IPS DF 4.7 (cell line): ENCODE measurements at regions not wholly inside any gene's neighbourhood (a gene's known extent, or its start where the extent isn't known, plus 50 kb on each side); places are given as distances from the start of the nearest gene placed in this dataset.

Source experiments
- DNase-seq: peaks from one replicate; pipeline ENCODE4 v3.0.0-alpha.2; 2013; ENCODE audit warnings: low spot score; ENCODE audit errors: extremely low read depth

DNA sequence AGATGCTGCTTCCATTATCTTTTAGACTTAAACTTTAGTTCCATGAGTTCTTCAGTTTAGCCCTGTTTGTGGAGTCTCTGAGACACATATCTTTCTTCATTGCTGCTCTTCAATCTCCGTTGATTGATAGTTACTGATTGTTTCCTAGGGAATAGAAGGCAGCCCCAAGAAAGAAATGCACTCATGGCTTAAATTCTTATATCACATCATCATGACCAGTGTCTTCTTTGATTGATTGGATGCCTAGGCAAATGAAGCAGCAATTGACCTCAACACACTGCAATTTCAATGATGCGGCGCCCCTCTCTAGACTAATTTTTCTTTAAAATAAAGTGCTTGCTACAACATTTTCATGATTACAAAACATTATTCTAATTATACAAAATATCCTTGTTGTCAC, 576.5 kb upstream of the VSTM2A start:
- no peak for DNase-seq

DNA sequence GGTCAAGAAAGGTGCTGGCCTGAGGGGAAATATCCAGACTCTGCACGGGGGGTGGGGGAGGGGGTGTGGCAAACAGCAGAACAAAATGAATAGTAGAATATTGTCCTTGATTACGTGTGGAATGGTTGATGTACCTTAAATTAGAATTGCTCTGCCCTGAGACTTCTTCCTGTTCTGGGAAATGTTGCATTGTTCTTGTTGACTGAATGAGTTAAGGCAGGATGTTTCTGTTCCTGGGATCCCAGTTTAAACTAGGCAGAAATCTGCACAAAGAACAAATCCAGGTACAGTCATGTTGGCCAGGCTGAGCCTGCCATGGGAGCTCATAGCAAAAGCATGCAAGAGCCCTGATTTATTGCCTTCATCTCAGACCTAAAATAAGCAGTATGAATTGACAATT, 558.7 kb upstream of the VSTM2A start:
- no peak for DNase-seq

DNA sequence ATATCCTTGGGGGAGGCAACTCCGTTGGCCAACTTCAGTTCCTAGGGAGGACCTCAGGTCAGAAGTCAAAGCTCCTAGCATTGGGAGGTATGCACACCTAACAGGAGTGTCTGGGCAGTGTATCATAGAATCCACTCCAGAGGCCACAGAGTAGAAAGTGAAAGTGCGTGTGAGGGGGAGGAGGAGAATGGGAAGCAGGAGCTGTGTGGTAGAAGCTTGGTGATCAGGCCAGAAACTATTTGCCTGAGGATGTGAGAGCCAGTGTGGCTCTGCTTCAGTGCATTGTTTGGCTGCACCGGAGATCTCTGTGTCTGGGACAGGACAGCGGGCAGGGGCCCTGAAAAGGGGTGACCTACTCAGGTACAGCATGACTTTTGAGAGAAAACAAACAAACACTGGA, 557.4 kb upstream of the VSTM2A start:
- DNase-seq = no peak

DNA sequence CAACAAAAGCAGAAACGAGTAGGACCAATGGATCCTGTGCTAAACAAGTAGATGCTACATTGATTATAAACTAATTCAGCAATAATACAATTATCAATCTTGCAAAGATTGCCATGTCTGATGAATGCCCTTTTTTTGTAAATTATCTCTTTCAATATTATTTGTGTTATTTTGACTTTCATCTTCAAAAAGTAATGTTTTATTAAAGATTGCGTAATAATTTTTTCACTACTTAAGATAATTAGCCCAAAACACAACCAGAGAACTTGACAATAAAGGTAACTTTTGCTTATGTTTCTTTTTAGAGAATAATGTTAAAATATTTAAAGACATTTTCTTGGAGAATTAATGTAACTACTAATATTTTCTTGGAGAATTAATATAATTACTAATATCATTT, 553.8 kb upstream of the VSTM2A start:
- no peak for DNase-seq

DNA sequence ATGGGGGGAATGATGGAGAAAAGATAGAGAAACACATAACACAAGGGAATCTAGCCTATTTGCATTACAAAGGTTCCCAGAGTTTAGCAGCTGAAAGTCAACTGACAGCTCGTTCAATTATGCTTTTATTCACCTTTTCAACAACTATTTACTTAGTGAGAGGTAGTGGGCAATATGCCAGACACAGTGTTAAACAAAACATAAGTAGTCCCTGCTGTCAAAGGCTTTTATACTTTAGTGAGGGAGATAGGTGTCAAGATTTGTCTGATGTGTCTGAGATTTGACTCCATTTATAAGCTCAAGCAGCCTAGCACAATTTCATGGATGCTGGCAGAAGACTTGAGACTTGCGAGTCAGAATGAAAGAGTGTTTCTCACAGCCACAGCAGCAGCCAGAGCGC, 549.0 kb upstream of the VSTM2A start:
- DNase-seq = no peak

DNA sequence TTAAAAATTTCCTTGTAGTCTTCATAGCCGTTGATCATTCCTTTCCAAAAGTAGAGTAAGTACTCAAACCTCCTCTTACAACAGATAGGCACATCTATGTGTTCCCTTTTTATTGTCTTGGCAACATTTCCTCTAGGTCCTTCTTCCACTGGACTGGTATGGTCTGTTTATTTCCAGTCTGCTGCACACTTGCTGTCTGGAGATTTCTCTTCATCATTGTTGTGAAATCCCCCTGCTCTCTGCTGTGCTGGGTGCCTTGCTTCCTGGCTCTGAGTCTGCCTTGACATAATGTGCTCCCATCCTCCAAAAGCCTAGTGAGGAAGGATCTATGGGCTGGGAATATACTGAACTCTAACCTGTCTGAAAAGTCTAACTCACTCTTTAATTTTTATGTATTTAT, 545.3 kb upstream of the VSTM2A start:
- no peak for DNase-seq

DNA sequence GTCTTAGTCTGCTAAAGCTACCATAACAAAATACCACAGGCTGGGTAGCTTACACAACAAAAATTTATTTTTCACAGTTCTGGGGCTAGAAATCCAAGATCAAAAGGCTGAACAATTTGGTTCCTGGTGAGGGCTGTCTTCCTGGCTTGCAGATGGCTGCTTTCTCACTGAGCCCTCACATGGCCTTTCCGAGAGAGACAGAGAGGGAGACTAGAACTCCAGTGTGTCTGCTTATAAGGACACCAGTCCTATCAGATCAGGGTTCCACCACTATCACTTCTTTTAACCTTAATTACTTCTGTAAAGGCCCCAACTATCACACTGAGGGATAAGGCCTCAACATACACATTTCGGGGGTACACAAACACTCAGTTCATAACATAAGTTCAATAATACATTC, 527.4 kb upstream of the VSTM2A start:
- DNase-seq = no peak

DNA sequence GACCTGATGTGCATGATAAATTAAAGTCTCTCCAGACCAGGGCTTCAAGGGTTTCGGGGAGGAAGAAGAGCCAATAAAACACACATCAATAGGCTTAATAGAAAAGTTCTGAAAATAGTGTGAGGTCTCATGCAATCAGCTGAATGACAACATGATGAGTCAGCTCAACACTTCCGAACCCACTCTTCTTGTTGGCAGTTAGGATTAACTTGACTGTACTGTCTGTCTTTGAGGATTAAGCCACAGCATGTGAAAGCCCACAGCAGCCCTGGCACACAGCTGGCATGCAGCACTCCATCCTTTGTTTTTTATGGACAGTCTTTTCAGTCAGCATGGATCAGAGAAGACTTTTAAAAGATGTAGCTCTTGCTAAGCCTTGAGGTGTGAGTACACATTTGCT, 526.9 kb upstream of the VSTM2A start:
- no peak for DNase-seq

DNA sequence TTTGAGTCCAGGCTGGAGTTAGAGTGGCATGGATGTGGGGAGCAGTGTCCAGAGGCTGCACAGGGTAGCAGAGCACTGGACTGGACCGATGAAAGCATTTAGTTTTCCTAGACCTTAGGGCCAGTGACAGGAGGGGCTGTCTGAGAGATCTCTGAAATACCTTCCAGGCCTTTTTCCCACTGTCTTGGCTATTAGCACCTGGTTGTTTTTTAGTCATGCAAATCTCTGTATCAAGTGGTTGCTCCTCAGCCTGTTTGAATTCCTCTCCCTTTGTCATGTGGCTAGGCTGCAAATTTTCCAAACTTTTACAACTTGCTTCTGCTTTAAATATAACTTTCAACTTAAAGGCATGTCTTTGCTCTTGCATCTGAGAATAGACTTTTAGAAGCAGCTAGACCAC, 504.3 kb upstream of the VSTM2A start:
- DNase-seq = no peak

DNA sequence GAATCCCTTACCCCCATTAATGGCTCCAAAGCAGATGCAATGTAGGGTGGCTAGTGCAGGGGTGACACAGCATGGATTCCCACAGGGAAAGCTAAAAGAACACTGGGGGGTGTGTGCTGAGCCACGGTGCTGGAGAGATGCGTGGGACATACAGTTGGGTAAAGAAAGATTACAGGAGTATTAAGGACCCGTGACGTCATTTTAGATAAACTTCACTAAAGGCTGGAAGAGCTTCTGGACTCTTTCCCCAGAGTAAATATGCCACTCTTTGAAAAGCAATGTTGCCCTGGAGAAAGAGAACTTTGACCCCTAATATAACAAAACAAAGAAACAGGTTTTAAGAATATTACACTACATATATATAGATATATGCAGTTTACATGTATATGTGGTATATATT, 481.5 kb upstream of the VSTM2A start:
- no peak for DNase-seq

DNA sequence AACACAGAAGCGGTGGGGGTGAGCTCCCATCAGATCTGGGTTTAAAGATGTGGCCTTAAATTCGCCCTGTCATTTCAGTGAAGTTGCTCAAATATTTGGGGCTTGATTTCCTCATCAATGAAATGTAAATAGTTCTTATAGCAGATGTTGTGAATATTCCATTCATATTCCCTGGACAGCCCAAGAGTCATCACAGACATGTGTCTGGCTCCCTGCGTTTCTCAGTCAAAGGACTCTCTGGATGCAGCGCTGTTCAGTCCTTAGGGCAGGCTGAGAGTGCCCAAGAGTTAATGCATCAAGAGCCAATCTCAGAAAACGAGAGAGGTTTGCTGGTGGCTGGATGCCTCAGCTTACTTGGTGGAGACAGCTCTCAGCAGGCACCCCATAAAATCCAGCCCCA, 475.5 kb upstream of the VSTM2A start:
- DNase-seq = no peak

DNA sequence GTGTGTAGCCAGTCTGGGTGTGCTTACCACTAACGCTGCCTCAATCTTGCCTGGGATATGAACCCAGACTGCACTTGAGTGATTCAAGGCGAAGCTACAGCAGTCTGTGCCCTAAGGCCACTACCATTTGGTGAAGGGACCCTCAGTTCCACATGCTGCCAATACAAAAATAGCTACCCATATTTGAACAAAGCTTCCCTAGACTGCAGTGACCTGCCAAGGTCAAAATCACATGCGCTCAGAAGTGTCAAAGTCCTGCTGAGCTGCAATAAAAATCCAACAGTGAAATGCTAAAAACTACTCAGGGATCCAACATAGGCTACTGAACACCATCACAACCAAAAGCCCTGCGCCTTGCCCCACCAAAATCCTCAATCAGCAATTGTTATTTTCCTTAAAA, 472.3 kb upstream of the VSTM2A start:
- no peak for DNase-seq

DNA sequence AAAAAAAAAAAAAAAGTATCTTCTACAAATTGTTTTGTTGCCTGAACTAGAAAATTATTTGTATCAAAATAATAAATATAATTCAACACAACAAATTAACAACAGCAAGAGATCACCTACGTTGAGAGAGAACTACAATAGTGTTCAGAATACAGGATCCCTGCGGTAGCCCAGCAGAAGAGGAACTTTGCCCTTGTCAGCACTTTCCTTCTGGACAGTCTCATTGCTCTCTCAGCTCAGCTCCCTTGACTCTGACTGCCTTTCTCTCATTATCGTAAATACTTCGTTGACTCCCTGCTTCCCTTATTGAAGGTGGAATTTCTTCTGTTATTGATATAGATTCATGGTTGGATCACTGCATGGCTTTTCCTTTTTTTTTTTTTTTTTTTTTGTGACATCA, 469.5 kb upstream of the VSTM2A start:
- no peak for DNase-seq

DNA sequence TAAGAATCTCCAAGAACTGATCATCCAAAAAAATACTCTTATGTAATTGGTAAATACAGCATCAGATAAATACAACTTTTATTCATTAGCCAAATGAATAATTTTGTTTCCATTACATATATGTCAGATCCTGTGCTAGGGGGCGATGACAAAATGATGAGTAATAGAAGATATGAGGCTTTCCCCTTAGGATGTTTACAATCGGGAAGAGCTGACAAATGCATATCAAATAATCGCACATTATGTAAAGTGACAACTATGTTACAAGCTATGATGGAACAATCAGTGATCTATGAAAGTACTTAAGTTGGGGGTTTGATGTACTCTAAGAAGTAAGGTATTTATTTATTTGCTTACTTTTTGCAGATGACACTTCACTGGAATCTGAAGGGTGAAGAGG, 465.6 kb upstream of the VSTM2A start:
- DNase-seq = no peak

DNA sequence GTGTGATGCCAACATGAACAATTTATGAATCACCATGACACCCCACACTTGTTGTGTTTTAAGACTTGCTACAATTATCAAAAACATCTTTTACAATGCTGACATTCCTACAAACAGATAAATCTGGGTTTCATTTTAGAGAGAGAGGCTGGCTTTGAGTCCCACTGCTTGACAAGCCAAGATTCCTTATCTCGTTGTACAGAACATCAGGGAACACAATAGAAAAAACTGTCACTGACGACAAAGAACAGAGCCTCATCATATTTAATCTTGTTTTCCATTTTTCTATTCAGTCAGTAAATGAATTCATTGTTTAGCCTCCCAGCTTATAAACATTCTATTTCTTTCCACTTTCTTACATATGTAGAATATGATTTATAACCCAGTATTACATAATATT, 461.6 kb upstream of the VSTM2A start:
- DNase-seq = no peak

DNA sequence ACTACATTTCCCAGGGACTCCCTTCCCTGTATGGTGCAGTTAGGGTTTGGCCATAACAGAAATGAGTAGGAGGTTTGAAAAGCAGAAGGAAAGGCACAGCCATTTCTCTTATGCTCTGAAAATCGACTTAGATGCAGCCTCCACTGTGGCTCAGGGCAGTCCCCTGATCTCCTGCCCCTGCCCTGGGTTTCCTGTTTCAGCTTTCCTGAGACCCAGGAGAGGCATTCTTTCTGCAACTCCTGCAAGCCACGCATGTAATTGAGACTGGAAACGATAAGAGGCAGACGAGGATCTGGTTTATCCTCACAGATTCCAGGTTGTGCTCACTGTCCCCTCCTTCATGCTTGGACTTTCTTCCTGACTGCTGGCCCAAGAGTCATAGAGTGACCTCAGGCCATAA, 461.2 kb upstream of the VSTM2A start:
- no peak for DNase-seq

DNA sequence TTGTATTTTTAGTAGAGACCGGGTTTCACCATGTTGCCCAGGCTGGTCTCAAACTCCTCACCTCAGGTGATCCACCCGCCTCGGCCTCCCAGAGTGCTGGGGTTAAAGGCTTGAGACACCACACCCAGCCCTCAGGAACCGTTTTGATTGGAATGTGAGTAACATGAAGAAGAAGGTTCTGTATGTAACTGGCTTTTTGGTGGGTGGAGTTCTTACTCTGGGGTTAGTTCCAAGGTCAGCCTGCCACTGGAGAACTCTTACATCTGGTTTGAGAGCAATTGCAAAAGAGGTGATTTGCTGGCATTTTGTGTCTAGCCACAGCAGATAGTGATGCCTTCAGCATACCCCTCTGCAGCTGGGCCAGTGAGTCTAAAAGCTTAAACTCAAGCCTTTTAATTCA, 457.8 kb upstream of the VSTM2A start:
- no peak for DNase-seq

DNA sequence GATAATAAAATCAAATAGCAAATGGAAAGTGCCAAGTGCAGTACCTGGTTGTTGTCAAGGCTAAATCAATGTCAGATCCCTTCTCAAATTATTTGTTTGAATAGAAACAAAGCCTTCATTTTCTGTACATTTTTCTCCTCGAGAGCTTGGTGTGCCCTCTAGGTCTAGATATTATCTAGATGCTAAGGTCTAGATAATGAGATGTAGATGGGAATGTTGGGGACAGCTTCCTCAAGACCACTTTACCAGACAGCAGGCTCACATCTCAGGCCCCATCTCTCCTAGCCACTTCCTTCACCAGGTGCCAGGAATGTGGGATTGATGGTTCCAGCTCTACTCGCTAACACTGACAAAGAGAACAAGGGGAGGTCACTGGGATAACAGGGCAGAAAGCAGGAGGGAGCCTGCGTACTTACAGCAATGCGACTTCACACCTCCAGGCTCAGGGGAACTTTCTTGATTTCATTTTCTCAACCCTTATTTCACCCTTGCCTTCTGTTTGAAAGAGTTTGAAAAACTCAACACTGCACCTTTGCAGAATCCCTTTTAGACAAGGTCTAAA, 451.4 kb upstream of the VSTM2A start:
- DNase-seq = peak; percentile 16

DNA sequence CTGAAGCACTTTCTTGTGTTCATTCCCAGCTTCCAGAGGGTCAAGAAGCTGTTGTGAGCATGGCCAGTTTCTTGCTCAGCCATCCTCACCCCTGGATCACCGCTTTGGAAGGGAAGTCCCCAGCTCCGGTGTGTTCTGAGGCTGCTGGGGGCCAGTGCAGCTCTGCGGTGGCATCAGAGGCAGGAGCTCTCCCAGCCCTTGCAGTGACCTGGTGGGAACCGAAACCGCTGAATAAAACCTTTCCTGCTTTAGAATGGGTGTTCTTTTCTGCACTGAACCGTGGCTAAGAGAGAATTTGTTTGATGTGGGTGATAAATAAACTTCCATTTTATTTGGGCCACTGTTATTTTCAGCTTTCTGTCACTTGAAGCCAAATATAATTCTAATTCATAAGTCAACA, 450.9 kb upstream of the VSTM2A start:
- no peak for DNase-seq

DNA sequence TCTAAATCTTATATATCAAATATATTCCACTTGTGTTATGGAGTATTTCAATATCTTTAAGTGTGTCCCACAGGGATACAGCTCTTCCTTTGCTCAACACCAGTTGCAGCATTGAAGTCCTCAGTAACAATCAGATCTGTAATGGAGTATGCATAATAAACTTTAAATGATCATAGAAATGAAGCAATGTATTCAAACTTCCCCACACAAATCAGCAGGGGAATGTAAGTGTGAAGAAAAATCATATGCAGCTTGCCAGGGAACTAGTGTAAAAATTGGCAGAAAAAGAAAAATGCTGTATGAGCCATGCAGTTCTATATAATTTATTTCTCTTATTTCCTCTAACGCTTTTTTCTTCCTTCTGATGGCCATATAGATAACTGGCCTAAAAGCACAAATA, 444.3 kb upstream of the VSTM2A start:
- no peak for DNase-seq

DNA sequence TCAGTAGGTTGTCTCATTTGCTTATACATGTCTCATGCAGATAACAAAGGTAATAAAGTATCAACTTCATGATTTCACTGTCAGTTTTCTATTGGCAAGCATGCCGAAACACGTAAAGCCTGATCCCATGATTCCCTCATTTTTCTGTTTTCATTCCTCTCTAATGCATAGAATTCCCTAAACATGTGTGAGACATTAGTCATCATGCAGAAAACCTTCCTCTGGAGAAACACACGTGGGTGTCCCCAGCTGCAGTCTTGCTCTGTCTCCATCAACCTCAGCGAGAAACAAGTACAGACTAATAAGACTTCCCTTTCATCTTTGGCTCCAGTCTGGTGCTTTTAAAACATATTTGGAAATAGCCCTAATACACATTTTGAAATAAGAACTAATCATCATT, 432.7 kb upstream of the VSTM2A start:
- no peak for DNase-seq

DNA sequence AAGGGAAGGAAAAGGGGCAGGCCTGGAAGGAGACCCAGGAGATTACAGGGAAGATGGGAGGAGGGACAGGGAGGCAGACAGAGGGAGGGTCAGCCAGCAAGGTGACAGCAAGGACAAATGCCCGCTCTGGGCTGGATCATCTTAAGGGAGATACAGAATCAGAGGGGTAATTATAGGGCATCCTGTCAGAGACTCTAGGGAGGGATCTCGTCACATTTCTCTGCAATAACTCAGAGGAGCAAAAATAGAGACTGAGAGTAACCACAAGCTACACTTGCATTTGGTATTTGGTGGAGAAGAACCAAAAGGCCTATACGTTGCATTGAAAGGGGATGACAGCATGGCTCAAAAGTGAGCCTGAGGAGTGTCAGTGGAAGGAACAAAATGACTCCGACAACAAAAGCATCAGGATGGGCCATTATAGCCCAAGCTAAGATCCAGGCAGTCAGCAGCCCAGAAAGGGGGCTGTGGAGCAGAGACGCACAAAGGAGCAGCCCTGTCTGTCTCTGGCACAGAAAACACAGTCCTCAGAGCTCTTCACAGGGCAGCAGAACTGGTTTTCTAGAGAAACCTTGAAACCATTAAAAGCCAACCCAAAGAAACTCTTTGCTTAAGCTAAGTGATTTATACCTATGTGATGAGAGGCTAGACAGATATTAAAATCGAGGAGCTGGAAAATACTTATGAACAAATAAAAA, 430.2 kb upstream of the VSTM2A start:
- DNase-seq = no peak

DNA sequence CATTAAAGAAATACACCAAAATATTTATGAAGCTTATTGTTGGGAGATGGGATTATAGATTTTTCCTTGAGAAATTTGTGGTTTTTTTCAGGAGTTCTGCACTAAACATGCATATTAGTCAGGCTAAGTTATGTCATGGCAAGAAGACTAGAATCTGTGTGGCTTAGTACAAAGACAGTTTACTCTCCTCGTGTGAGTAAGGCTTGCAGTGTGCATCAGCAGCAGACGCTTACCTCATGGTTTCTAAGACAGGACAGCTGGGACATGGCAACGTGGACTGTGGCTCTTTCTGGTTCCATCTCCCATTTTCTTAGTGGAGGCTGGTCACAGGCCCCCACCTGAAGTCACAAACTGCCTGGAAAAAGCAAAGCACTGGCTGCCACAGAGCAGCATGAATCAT, 429.6 kb upstream of the VSTM2A start:
- DNase-seq = no peak
